ENCODE measurements at regions not wholly inside any gene's neighbourhood (a gene's known extent, or its start where the extent isn't known, plus 50 kb on each side); places are given as distances from the start of the nearest gene placed in this dataset.

DNA sequence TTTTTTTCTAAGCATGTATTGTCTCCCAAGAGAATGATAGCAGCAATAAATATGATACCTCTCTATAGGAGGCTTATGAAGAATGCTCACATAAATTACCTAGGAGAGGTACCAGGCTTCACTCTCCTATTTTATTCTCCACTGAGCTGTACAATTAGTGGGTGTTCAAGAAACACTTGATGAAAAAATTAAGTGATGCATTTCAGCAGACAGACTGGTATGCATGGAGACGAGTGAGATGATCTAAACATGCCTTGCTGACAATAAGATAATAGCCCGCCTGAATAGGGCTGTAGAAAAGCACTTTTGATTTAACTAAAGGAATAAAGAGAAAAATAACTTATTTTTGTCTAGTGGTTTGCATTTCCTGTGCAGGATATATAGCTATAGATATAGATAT is 1449.7 kb downstream of the GATA3 start:
- H3K36me3 ChIP-seq (ENCODE audit: control insufficient read depth in 2 of 2, extremely low read depth in 1 of 2, insufficient read depth in 2 of 2, low read length in 2 of 2) = no peaks in the 10 kb centered on the region
- H3K9me1 ChIP-seq (replicated peaks; ENCODE audit: control insufficient read depth, extremely low read depth, insufficient read depth, low read length) = no peaks in the 10 kb centered on the region
- no TSS peak for BruUV-seq (replicated peaks)
- H4K20me1 ChIP-seq (replicated peaks; ENCODE audit: control insufficient read depth, extremely low read depth, insufficient read depth, low read length) = no peaks in the 10 kb centered on the region
- no peaks in the 10 kb centered on the region for H3K27me3 ChIP-seq (ENCODE audit: control insufficient read depth in 2 of 2, insufficient read depth in 2 of 2, low read length in 2 of 2)
- no peak for DNase-seq (ENCODE audit: low read depth, low spot score)
- FAIRE-seq = no peak
- TF ChIP-seq JUN (IDR thresholded peaks at IDR 0.05; ENCODE audit: borderline replicate concordance, insufficient read depth, insufficient read length, low read depth) = no peak
- TF ChIP-seq, protein P1, sequence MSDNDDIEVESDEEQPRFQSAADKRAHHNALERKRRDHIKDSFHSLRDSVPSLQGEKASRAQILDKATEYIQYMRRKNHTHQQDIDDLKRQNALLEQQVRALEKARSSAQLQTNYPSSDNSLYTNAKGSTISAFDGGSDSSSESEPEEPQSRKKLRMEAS (IDR thresholded peaks at IDR 0.05; ENCODE audit: insufficient read depth, insufficient read length) = no peak
- TF ChIP-seq FOS (IDR thresholded peaks at IDR 0.05; ENCODE audit: borderline replicate concordance, insufficient read depth, low read length) = no peak
- H3K4me1 ChIP-seq (ENCODE audit: control insufficient read depth, extremely low read depth, insufficient read depth, low read length) = no peaks in the 10 kb centered on the region
- H2AFZ ChIP-seq (ENCODE audit: low read depth, low read length) = no peak overlapping the region
- peaks cover 2% of the 10 kb centered on the region for H3K9me3 ChIP-seq (replicated peaks; ENCODE audit: control insufficient read depth, insufficient read depth, low read length)
- dilution Hi-C loops (cut with MboI; ENCODE audit: extremely low pct_ligation_motif_present, low sequenced_read_pairs) (no loop called here), intact Hi-C loops (cut with micrococcal nuclease) (no loop called here)
- no peak overlapping the region for H3K4me2 ChIP-seq (ENCODE audit: insufficient read depth, low read length)
- CTCF ChIA-PET = interaction anchor here (0.7 kb wide), 1 partner anchor 13 kb away, joined by 3 read pairs; no protein-coding TSS in a partner anchor
- no peak overlapping the region for H3K27ac ChIP-seq (ENCODE audit: insufficient read depth, low read depth, low read length)
- POLR2A ChIA-PET = no interaction called here
- H3K79me2 ChIP-seq (ENCODE audit: control insufficient read depth, insufficient read depth, low read length) = no peaks in the 10 kb centered on the region
- no peak overlapping the region for H3K4me3 ChIP-seq (replicated peaks in 1 of 3; ENCODE audit: insufficient read depth in 1 of 3, low read depth in 1 of 3, low read length in 3 of 3)
- H3K9ac ChIP-seq (replicated peaks; ENCODE audit: extremely low read depth, insufficient read depth, low read length) = no peak overlapping the region

DNA sequence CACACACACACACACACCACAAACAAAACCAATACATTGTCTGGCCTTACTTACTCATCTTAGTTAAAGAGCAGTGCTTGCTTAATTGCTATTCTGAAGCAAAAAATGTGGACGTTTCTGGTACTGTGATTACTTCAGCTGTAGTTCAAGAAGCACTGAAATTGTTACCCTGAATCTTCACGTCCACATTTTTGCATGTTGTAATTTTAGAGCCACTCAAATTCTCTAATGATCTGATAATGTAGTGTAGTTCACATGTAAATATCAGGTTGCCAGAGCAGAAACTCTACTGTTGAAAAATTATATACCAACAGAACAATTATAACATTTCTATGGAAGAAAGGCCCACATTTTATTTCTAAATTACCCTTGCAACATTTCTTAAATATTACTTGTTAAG is 1451.1 kb downstream of the GATA3 start:
- no peaks in the 10 kb centered on the region for H3K36me3 ChIP-seq (ENCODE audit: control insufficient read depth in 2 of 2, extremely low read depth in 1 of 2, insufficient read depth in 2 of 2, low read length in 2 of 2)
- no TSS peak for BruUV-seq (replicated peaks)
- TF ChIP-seq POLR2AphosphoS5 (IDR thresholded peaks at IDR 0.05; ENCODE audit: insufficient read depth, low read depth, low read length) (no peak), FOS (IDR thresholded peaks at IDR 0.05; ENCODE audit: borderline replicate concordance, insufficient read depth, low read length) (no peak), JUN (IDR thresholded peaks at IDR 0.05; ENCODE audit: borderline replicate concordance, insufficient read depth, insufficient read length, low read depth) (no peak), GATA2 (IDR thresholded peaks at IDR 0.05; ENCODE audit: insufficient read depth, insufficient read length, low read depth, low read length) (no peak), EZH2 (IDR thresholded peaks at IDR 0.05; ENCODE audit: borderline replicate concordance, low read depth, low read length, severe bottlenecking) (no peak), MYC (IDR thresholded peaks at IDR 0.05; ENCODE audit: low read depth, low read length) (no peak), POLR2A (IDR thresholded peaks at IDR 0.05; ENCODE audit: low read depth, low read length) (no peak)
- TF ChIP-seq, protein P2, sequence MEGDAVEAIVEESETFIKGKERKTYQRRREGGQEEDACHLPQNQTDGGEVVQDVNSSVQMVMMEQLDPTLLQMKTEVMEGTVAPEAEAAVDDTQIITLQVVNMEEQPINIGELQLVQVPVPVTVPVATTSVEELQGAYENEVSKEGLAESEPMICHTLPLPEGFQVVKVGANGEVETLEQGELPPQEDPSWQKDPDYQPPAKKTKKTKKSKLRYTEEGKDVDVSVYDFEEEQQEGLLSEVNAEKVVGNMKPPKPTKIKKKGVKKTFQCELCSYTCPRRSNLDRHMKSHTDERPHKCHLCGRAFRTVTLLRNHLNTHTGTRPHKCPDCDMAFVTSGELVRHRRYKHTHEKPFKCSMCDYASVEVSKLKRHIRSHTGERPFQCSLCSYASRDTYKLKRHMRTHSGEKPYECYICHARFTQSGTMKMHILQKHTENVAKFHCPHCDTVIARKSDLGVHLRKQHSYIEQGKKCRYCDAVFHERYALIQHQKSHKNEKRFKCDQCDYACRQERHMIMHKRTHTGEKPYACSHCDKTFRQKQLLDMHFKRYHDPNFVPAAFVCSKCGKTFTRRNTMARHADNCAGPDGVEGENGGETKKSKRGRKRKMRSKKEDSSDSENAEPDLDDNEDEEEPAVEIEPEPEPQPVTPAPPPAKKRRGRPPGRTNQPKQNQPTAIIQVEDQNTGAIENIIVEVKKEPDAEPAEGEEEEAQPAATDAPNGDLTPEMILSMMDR (IDR thresholded peaks at IDR 0.05; ENCODE audit: extremely low read depth in 1 of 2, insufficient read depth in 1 of 2, low read depth in 1 of 2, low read length in 2 of 2) = no peak
- TF ChIP-seq, protein P1 (IDR thresholded peaks at IDR 0.05; ENCODE audit: insufficient read depth, insufficient read length) = no peak
- H4K20me1 ChIP-seq (replicated peaks; ENCODE audit: control insufficient read depth, extremely low read depth, insufficient read depth, low read length) = no peaks in the 10 kb centered on the region
- dilution Hi-C loops (cut with MboI; ENCODE audit: extremely low pct_ligation_motif_present, low sequenced_read_pairs) = no loop called here
- peaks cover 4% of the 10 kb centered on the region for H3K9me3 ChIP-seq (replicated peaks; ENCODE audit: control insufficient read depth, insufficient read depth, low read length)
- POLR2A ChIA-PET = no interaction called here
- no peaks in the 10 kb centered on the region for H3K79me2 ChIP-seq (ENCODE audit: control insufficient read depth, insufficient read depth, low read length)
- no peak overlapping the region for H3K4me3 ChIP-seq (replicated peaks in 1 of 3; ENCODE audit: insufficient read depth in 1 of 3, low read depth in 1 of 3, low read length in 3 of 3)
- H3K27ac ChIP-seq (ENCODE audit: insufficient read depth, low read depth, low read length) = no peak overlapping the region
- H3K9me1 ChIP-seq (replicated peaks; ENCODE audit: control insufficient read depth, extremely low read depth, insufficient read depth, low read length) = no peaks in the 10 kb centered on the region
- CTCF ChIA-PET = no interaction called here
- intact Hi-C loops (cut with micrococcal nuclease) = no loop called here
- FAIRE-seq (no peak), DNase-seq (ENCODE audit: low read depth, low spot score) (no peak)
- no peak overlapping the region for H3K4me2 ChIP-seq (ENCODE audit: insufficient read depth, low read length)
- no peaks in the 10 kb centered on the region for H3K27me3 ChIP-seq (ENCODE audit: control insufficient read depth in 2 of 2, insufficient read depth in 2 of 2, low read length in 2 of 2)
- no peak overlapping the region for H2AFZ ChIP-seq (ENCODE audit: low read depth, low read length)
- no peak overlapping the region for H3K9ac ChIP-seq (replicated peaks; ENCODE audit: extremely low read depth, insufficient read depth, low read length)
- H3K4me1 ChIP-seq (ENCODE audit: control insufficient read depth, extremely low read depth, insufficient read depth, low read length) = no peaks in the 10 kb centered on the region

Data from endothelial cell of umbilical vein (primary cell).